ENCODE measurements at regions not wholly inside any gene's neighbourhood (a gene's known extent, or its start where the extent isn't known, plus 50 kb on each side); places are given as distances from the start of the nearest gene placed in this dataset.

GRCh38 chr11:11157185-11157584 is 195.9 kb downstream of the CSNK2A3 start:
- no peaks in the 10 kb centered on the region for H3K36me3 ChIP-seq (ENCODE audit: control insufficient read depth, insufficient read depth, low read length)
- TF ChIP-seq CTCF (IDR thresholded peaks at IDR 0.05; ENCODE audit: insufficient read depth, low read length, poor library complexity, severe bottlenecking), result peak; percentile 67
- DNase-seq (ENCODE audit: extremely low read depth, insufficient read length), result no peak
- H3K27me3 ChIP-seq (replicated peaks; ENCODE audit: control insufficient read depth, insufficient read depth, low read length), result no peaks in the 10 kb centered on the region
- no peak overlapping the region for H3K4me3 ChIP-seq (replicated peaks; ENCODE audit: low read depth, low read length)

- TF ChIP-seq CTCF (IDR thresholded peaks at IDR 0.05; ENCODE audit: insufficient read depth, low read length, poor library complexity, severe bottlenecking), result peak; percentile 87
- Histone ChIP-seq H3K4me3 (replicated peaks; ENCODE audit: low read depth, low read length) (no peak overlapping the region), H3K36me3 (ENCODE audit: control insufficient read depth, insufficient read depth, low read length) (no peaks in the 10 kb centered on the region), H3K27me3 (replicated peaks; ENCODE audit: control insufficient read depth, insufficient read depth, low read length) (no peaks in the 10 kb centered on the region)
- DNase-seq (ENCODE audit: extremely low read depth, insufficient read length), result peak; percentile 23
Measured at GRCh38 chr11:11155962-11156815, 196.9 kb downstream of the CSNK2A3 start.

GRCh38 chr11:11152877-11153276 is 200.2 kb downstream of the CSNK2A3 start:
- H3K36me3 ChIP-seq (ENCODE audit: control insufficient read depth, insufficient read depth, low read length), result no peaks in the 10 kb centered on the region
- no peak for DNase-seq (ENCODE audit: extremely low read depth, insufficient read length)
- H3K27me3 ChIP-seq (replicated peaks; ENCODE audit: control insufficient read depth, insufficient read depth, low read length), result no peaks in the 10 kb centered on the region; the same call in 1 of the 2 replicates
- TF ChIP-seq CTCF (IDR thresholded peaks at IDR 0.05; ENCODE audit: insufficient read depth, low read length, poor library complexity, severe bottlenecking), result no peak
- H3K4me3 ChIP-seq (replicated peaks; ENCODE audit: low read depth, low read length), result no peak overlapping the region

- Histone ChIP-seq H3K36me3 (ENCODE audit: control insufficient read depth, insufficient read depth, low read length) (no peaks in the 10 kb centered on the region), H3K4me3 (replicated peaks; ENCODE audit: low read depth, low read length) (no peak overlapping the region)
- DNase-seq (ENCODE audit: extremely low read depth, insufficient read length), result no peak
Measured at GRCh38 chr11:11149671-11150459, 203.2 kb downstream of the CSNK2A3 start.

GRCh38 chr11:11148596-11148995 is 204.5 kb downstream of the CSNK2A3 start:
- no peak for DNase-seq (ENCODE audit: extremely low read depth, insufficient read length)
- H3K27me3 ChIP-seq (replicated peaks; ENCODE audit: control insufficient read depth, insufficient read depth, low read length), result no peaks in the 10 kb centered on the region; the same call in 1 of the 2 replicates
- no peak overlapping the region for H3K4me3 ChIP-seq (replicated peaks; ENCODE audit: low read depth, low read length)
- TF ChIP-seq CTCF (IDR thresholded peaks at IDR 0.05; ENCODE audit: insufficient read depth, low read length, poor library complexity, severe bottlenecking), result no peak
- no peaks in the 10 kb centered on the region for H3K36me3 ChIP-seq (ENCODE audit: control insufficient read depth, insufficient read depth, low read length)

More at GRCh38 chr11:11149671-11150459, 203.2 kb downstream of the CSNK2A3 start:
- no peaks in the 10 kb centered on the region; the same call in 1 of the 2 replicates for H3K27me3 ChIP-seq (replicated peaks; ENCODE audit: control insufficient read depth, insufficient read depth, low read length)
- no peak for TF ChIP-seq CTCF (IDR thresholded peaks at IDR 0.05; ENCODE audit: insufficient read depth, low read length, poor library complexity, severe bottlenecking)
